ENCODE measurements at regions not wholly inside any gene's neighbourhood (a gene's known extent, or its start where the extent isn't known, plus 50 kb on each side); places are given as distances from the start of the nearest gene placed in this dataset.

- DNase-seq = no peak
Observed at GRCh38 chr6:119620846-119621555, 271.4 kb upstream of the MAN1A1 start.

GRCh38 chr6:119614138-119614537, 264.6 kb upstream of the MAN1A1 start:
- no peak for DNase-seq

GRCh38 chr6:119612911-119613381, 263.4 kb upstream of the MAN1A1 start:
- DNase-seq = no peak

- no peak for DNase-seq
Observed at GRCh38 chr6:119612176-119612891, 262.8 kb upstream of the MAN1A1 start.

GRCh38 chr6:119610754-119611153, 261.2 kb upstream of the MAN1A1 start:
- DNase-seq = no peak

- no peak for DNase-seq
Observed at GRCh38 chr6:119610265-119610664, 260.7 kb upstream of the MAN1A1 start.

GRCh38 chr6:119609865-119610264, 260.3 kb upstream of the MAN1A1 start:
- DNase-seq = no peak

GRCh38 chr6:119608994-119609393, 259.4 kb upstream of the MAN1A1 start:
- no peak for DNase-seq

GRCh38 chr6:119604124-119604523, 254.6 kb upstream of the MAN1A1 start:
- DNase-seq = no peak

GRCh38 chr6:119603501-119603900, 253.9 kb upstream of the MAN1A1 start:
- DNase-seq = no peak

GRCh38 chr6:119602215-119603178, 252.9 kb upstream of the MAN1A1 start:
- DNase-seq = no peak

GRCh38 chr6:119598883-119599282, 249.3 kb upstream of the MAN1A1 start:
- DNase-seq = no peak

GRCh38 chr6:119594907-119595306, 245.3 kb upstream of the MAN1A1 start:
- DNase-seq = no peak

- no peak for DNase-seq
Observed at GRCh38 chr6:119591235-119591634, 241.7 kb upstream of the MAN1A1 start.

GRCh38 chr6:119590066-119590465, 240.5 kb upstream of the MAN1A1 start:
- DNase-seq = no peak

- no peak for DNase-seq
Observed at GRCh38 chr6:119587537-119587936, 238.0 kb upstream of the MAN1A1 start.

- DNase-seq = no peak
Observed at GRCh38 chr6:119586250-119586882, 236.8 kb upstream of the MAN1A1 start.

- no peak for DNase-seq
Observed at GRCh38 chr6:119584088-119584487, 234.5 kb upstream of the MAN1A1 start.

- no peak for DNase-seq
Observed at GRCh38 chr6:119581220-119581619, 231.7 kb upstream of the MAN1A1 start.

GRCh38 chr6:119575721-119576120, 226.2 kb upstream of the MAN1A1 start:
- DNase-seq = no peak

- no peak for DNase-seq
Observed at GRCh38 chr6:119568580-119568979, 219.0 kb upstream of the MAN1A1 start.

GRCh38 chr6:119566546-119567260, 217.1 kb upstream of the MAN1A1 start:
- DNase-seq = no peak
